ENCODE measurements at regions not wholly inside any gene's neighbourhood (a gene's known extent, or its start where the extent isn't known, plus 50 kb on each side); places are given as distances from the start of the nearest gene placed in this dataset.

GRCh38 chr13:81697826-81698225 is 1356.9 kb upstream of the SPRY2 start:
- no peak for DNase-seq
- H3K27ac ChIP-seq, result no peak overlapping the region
- no peaks in the 10 kb centered on the region for H3K27me3 ChIP-seq (replicated peaks)
- no peak overlapping the region for H3K4me3 ChIP-seq (ENCODE audit: low read depth, low read length)
- in situ Hi-C loops (cut with HindIII; ENCODE audit: low pct_ligation_motif_present, low sequenced_read_pairs), result no loop called here
- no peaks in the 10 kb centered on the region for H3K36me3 ChIP-seq (replicated peaks)
- TF ChIP-seq CTCF (IDR thresholded peaks at IDR 0.05; ENCODE audit: low read depth, low read length, missing control alignments), result no peak

GRCh38 chr13:81686877-81687276 is 1346.0 kb upstream of the SPRY2 start:
- in situ Hi-C loops (cut with HindIII; ENCODE audit: low pct_ligation_motif_present, low sequenced_read_pairs), result no loop called here
- no peak for TF ChIP-seq CTCF (IDR thresholded peaks at IDR 0.05; ENCODE audit: low read depth, low read length, missing control alignments)
- Histone ChIP-seq H3K36me3 (replicated peaks) (no peaks in the 10 kb centered on the region), H3K4me3 (ENCODE audit: low read depth, low read length) (no peak overlapping the region), H3K27ac (no peak overlapping the region), H3K27me3 (replicated peaks) (no peaks in the 10 kb centered on the region)
- DNase-seq, result no peak

GRCh38 chr13:81683521-81683920 is 1342.6 kb upstream of the SPRY2 start:
- in situ Hi-C loops (cut with HindIII; ENCODE audit: low pct_ligation_motif_present, low sequenced_read_pairs), result no loop called here
- Histone ChIP-seq H3K36me3 (replicated peaks) (no peaks in the 10 kb centered on the region), H3K27me3 (replicated peaks) (no peaks in the 10 kb centered on the region), H3K27ac (no peak overlapping the region), H3K4me3 (ENCODE audit: low read depth, low read length) (no peak overlapping the region)
- no peak for TF ChIP-seq CTCF (IDR thresholded peaks at IDR 0.05; ENCODE audit: low read depth, low read length, missing control alignments)
- DNase-seq, result no peak

GRCh38 chr13:81682081-81682630 is 1341.2 kb upstream of the SPRY2 start:
- TF ChIP-seq CTCF (IDR thresholded peaks at IDR 0.05; ENCODE audit: low read depth, low read length, missing control alignments), result no peak
- H3K4me3 ChIP-seq (ENCODE audit: low read depth, low read length), result no peak overlapping the region
- in situ Hi-C loops (cut with HindIII; ENCODE audit: low pct_ligation_motif_present, low sequenced_read_pairs), result no loop called here
- H3K27ac ChIP-seq, result no peak overlapping the region
- H3K27me3 ChIP-seq (replicated peaks), result no peaks in the 10 kb centered on the region
- H3K36me3 ChIP-seq (replicated peaks), result no peaks in the 10 kb centered on the region
- no peak for DNase-seq

GRCh38 chr13:81677857-81678256 is 1336.9 kb upstream of the SPRY2 start:
- H3K36me3 ChIP-seq (replicated peaks), result no peaks in the 10 kb centered on the region
- TF ChIP-seq CTCF (IDR thresholded peaks at IDR 0.05; ENCODE audit: low read depth, low read length, missing control alignments), result no peak
- in situ Hi-C loops (cut with HindIII; ENCODE audit: low pct_ligation_motif_present, low sequenced_read_pairs), result no loop called here
- no peaks in the 10 kb centered on the region for H3K27me3 ChIP-seq (replicated peaks)
- no peak for DNase-seq
- H3K4me3 ChIP-seq (ENCODE audit: low read depth, low read length), result no peak overlapping the region
- H3K27ac ChIP-seq, result no peak overlapping the region

- no peak for TF ChIP-seq CTCF (IDR thresholded peaks at IDR 0.05; ENCODE audit: low read depth, low read length, missing control alignments)
- in situ Hi-C loops (cut with HindIII; ENCODE audit: low pct_ligation_motif_present, low sequenced_read_pairs), result no loop called here
- H3K27ac ChIP-seq, result no peak overlapping the region
- H3K36me3 ChIP-seq (replicated peaks), result no peaks in the 10 kb centered on the region
- no peak for DNase-seq
- H3K27me3 ChIP-seq (replicated peaks), result no peaks in the 10 kb centered on the region
- H3K4me3 ChIP-seq (ENCODE audit: low read depth, low read length), result no peak overlapping the region
Observed at GRCh38 chr13:81676008-81676407, 1335.1 kb upstream of the SPRY2 start.
